ENCODE measurements at regions not wholly inside any gene's neighbourhood (a gene's known extent, or its start where the extent isn't known, plus 50 kb on each side); places are given as distances from the start of the nearest gene placed in this dataset.

DNA sequence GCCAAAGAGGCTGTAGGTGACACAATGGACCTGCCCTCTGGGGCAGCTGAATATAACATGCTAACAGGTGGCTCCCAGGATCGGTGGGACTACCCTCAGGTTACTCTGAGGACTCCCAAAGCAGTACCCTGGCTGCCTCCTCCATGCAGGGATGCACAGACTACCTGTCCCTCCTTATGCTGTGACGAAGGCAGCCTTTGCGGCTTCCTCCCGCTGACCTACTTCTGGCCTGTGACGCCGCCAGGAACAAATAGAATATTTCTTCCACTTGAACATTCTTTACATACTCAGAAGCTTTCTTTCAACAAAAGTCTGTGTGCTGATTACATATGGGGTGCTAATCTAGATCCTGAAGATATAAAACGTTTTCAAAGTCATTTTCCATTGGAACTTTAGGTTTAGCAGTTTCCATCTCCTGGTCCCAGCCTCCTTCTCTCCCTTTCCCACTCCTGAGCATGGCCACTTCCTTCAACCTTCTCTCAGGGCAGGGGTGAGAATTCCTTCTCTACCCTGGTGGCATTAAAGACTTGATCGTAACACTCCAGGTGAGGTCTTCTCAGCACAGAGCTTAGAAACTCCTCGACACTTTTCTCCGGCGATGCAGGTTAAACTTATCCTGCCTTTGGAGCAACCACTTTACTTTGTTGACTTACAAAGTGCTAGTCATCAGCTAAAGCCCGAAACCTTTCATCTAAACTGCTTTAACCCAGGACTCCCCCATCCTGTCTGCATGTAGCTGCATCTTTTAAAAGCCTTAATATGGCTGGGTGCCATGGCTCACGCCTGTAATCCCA, 58.9 kb upstream of the STK17B start:
- Histone ChIP-seq H3K36me3 (ENCODE audit: control insufficient read depth, insufficient read depth, low read length) (no peaks in the 10 kb centered on the region), H3K4me3 (ENCODE audit: low read depth, low read length) (no peak overlapping the region), H3K27me3 (ENCODE audit: control insufficient read depth, insufficient read depth, low read length) (no peaks in the 10 kb centered on the region)
- FAIRE-seq (no peak), DNase-seq (ENCODE audit: low read depth) (no peak)
- TF ChIP-seq, protein P1, sequence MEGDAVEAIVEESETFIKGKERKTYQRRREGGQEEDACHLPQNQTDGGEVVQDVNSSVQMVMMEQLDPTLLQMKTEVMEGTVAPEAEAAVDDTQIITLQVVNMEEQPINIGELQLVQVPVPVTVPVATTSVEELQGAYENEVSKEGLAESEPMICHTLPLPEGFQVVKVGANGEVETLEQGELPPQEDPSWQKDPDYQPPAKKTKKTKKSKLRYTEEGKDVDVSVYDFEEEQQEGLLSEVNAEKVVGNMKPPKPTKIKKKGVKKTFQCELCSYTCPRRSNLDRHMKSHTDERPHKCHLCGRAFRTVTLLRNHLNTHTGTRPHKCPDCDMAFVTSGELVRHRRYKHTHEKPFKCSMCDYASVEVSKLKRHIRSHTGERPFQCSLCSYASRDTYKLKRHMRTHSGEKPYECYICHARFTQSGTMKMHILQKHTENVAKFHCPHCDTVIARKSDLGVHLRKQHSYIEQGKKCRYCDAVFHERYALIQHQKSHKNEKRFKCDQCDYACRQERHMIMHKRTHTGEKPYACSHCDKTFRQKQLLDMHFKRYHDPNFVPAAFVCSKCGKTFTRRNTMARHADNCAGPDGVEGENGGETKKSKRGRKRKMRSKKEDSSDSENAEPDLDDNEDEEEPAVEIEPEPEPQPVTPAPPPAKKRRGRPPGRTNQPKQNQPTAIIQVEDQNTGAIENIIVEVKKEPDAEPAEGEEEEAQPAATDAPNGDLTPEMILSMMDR (IDR thresholded peaks at IDR 0.05; ENCODE audit: insufficient read depth, low read length, severe bottlenecking) = no peak

DNA sequence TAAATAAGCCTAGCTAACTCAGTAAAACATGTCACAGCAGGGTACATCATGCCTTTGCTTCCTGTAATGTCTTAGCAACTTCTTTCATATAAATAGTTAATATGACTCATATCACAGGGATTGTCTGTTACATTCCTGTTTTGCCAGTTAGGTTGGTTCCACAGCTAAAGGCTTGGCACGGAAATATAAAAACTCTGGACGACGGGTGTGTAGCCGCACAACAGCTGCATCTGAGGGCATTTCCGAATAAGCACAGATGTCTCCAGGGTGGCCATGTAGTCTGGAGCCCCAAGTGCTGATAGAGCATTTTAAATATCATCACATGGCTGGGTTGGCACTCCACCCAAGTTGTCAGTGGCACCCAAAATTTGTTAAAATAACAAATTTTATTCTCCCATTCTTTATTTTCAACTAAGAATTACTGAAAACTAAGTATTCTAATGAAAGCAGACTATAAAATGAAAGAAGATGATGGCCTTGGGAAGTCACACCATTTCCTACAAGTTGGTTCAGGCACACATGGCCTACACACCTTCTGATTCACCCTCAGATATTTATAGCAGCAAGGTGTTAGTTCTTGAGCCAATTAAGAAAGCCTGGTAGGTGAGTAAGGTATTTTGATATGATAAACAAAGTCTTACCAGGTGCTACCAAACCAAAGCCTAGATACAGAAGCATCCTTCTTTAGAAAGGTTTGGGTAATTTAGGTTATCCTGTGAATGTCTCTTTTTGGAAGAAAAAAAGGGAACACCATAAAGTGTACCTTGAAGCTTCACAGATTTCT, 61.8 kb upstream of the STK17B start:
- DNase-seq (ENCODE audit: low read depth) = peak; percentile 98

DNA sequence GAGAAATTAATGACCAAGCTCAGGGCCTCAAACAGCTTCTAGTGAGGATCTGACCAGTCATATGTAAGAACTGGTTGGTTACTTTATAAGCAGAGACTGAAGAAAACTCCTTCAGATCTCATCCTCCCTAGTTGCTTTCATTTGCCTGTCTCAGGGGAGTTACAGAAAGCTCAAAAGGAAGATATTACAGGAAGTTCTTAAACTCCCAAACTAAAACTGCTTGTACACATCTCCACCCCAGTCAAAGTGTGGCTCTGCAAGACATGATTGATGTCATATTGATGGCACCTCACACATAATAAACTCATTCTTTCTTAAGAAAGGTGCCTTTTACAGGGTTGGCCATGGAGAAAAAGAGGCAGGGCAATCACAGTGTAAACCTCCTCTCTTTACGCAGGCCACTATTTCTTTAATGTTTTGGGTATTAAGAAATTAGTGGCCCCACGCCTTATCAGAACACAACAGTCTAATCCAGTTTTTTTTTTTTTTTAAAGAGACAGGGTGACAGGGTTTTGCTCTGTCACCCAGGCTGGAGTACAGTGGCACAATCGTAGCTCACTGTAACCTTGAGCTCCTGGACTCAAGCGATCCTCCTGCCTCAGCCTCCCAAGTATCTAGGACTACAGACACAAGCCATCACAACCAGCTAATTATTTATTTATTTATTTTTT, 62.6 kb upstream of the STK17B start:
- Histone ChIP-seq H3K4me3 (ENCODE audit: low read depth, low read length) (no peak overlapping the region), H3K36me3 (ENCODE audit: control insufficient read depth, insufficient read depth, low read length) (no peaks in the 10 kb centered on the region), H3K27me3 (ENCODE audit: control insufficient read depth, insufficient read depth, low read length) (no peaks in the 10 kb centered on the region)
- FAIRE-seq (no peak), DNase-seq (ENCODE audit: low read depth) (no peak)
- TF ChIP-seq, protein P1 (IDR thresholded peaks at IDR 0.05; ENCODE audit: insufficient read depth, low read length, severe bottlenecking) = no peak

More for the DNA sequence above, 61.8 kb upstream of the STK17B start:
- Histone ChIP-seq H3K27me3 (ENCODE audit: control insufficient read depth, insufficient read depth, low read length) (no peaks in the 10 kb centered on the region), H3K36me3 (ENCODE audit: control insufficient read depth, insufficient read depth, low read length) (no peaks in the 10 kb centered on the region), H3K4me3 (ENCODE audit: low read depth, low read length) (no peak overlapping the region)
- TF ChIP-seq, protein P1 (IDR thresholded peaks at IDR 0.05; ENCODE audit: insufficient read depth, low read length, severe bottlenecking) = no peak
- no peak for FAIRE-seq

DNA sequence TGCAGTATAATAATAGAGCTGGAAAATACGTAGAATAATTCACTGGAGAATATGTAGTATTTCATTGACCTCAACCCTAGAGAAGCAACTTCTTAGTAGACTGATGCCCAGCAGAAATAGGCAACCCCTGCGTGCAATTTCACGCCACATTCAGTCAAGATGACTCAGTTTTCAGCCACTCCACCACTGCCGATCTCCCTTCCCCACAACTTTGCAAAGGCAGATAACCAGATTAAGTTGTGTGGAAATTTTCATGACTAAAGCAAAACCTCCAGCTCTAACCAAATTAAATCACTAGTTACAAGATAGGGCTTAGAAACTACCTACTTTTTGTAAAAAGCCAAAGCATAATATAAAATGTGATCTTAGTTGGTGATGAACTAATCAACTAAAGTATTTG, 63.3 kb upstream of the STK17B start:
- no peak for FAIRE-seq
- TF ChIP-seq, protein P1 (IDR thresholded peaks at IDR 0.05; ENCODE audit: insufficient read depth, low read length, severe bottlenecking) = no peak
- Histone ChIP-seq H3K4me3 (ENCODE audit: low read depth, low read length) (no peak overlapping the region), H3K27me3 (ENCODE audit: control insufficient read depth, insufficient read depth, low read length) (no peaks in the 10 kb centered on the region), H3K36me3 (ENCODE audit: control insufficient read depth, insufficient read depth, low read length) (no peaks in the 10 kb centered on the region)
- peak; percentile 66 for DNase-seq (ENCODE audit: low read depth)

DNA sequence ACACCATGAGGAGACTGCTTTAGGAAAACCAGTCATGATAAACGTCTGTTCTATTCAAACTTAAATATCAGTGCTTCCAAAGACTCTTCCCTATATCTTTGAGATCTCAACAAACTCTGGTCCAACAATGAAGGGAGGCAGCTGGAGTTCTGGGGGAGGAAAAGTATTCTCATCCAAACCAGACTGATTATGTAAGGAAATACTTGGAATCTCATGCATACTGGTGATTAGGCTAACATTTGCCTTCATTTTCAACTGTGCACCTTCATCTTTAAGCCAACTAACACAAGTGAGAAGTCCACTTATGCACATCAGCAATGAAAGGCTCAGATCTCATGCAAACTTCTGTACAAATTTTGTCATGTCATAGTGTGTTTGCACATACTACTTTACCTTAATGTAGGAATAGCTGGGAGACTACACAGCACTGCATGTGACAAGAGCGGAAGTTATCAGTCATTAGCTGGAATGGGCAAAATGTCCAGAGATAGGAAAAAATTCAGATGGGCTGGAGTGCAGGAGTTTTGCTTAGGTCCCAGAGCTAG, 67.5 kb upstream of the STK17B start:
- no peak overlapping the region for H3K4me3 ChIP-seq (ENCODE audit: low read depth, low read length)
- no peaks in the 10 kb centered on the region for H3K36me3 ChIP-seq (ENCODE audit: control insufficient read depth, insufficient read depth, low read length)
- H3K27me3 ChIP-seq (ENCODE audit: control insufficient read depth, insufficient read depth, low read length) = no peaks in the 10 kb centered on the region
- DNase-seq (ENCODE audit: low read depth) = no peak
- no peak for FAIRE-seq
- TF ChIP-seq, protein P1 (IDR thresholded peaks at IDR 0.05; ENCODE audit: insufficient read depth, low read length, severe bottlenecking) = no peak
